Umbilical cord (tissue), 1 donor: ENCODE measurements at regions not wholly inside any gene's neighbourhood (a gene's known extent, or its start where the extent isn't known, plus 50 kb on each side); places are given as distances from the start of the nearest gene placed in this dataset.
"Not testable (repeated sequence)": the region's sequence is repeated elsewhere in the genome, so short reads cannot be mapped to it uniquely, and the experiment has no call there.

Experiments
- DNase-seq: peaks from one replicate; pipeline ENCODE4 v3.0.0-alpha.2; 2015; ENCODE audit warnings: low spot score

- no peak for DNase-seq
These were observed 51.9 kb upstream of the ALX4 start for GRCh38 chr11:44361813-44362212.

- DNase-seq: no peak
These were observed 53.2 kb upstream of the ALX4 start for GRCh38 chr11:44363116-44363515.

GRCh38 chr11:44364596-44364995 lies 54.7 kb upstream of the ALX4 start:
- no peak for DNase-seq

GRCh38 chr11:44365616-44366015 lies 55.7 kb upstream of the ALX4 start:
- no peak for DNase-seq

- DNase-seq: no peak
These were observed 56.1 kb upstream of the ALX4 start for GRCh38 chr11:44366026-44366425.

GRCh38 chr11:44366741-44367140 lies 56.8 kb upstream of the ALX4 start:
- DNase-seq: no peak

GRCh38 chr11:44367452-44367851 lies 57.5 kb upstream of the ALX4 start:
- DNase-seq: no peak

GRCh38 chr11:44368886-44369285 lies 58.9 kb upstream of the ALX4 start:
- DNase-seq: no peak

GRCh38 chr11:44371042-44371441 lies 61.1 kb upstream of the ALX4 start:
- not testable (repeated sequence) for DNase-seq

- DNase-seq: no peak
These were observed 61.8 kb upstream of the ALX4 start for GRCh38 chr11:44371706-44372105.

- DNase-seq: no peak
These were observed 63.0 kb upstream of the ALX4 start for GRCh38 chr11:44372989-44373388.

- no peak for DNase-seq
These were observed 64.1 kb upstream of the ALX4 start for GRCh38 chr11:44374001-44374400.

- DNase-seq: no peak
These were observed 66.5 kb upstream of the ALX4 start for GRCh38 chr11:44376423-44376822.

- no peak for DNase-seq
These were observed 67.2 kb upstream of the ALX4 start for GRCh38 chr11:44377121-44377520.

GRCh38 chr11:44377914-44378321 lies 68.0 kb upstream of the ALX4 start:
- no peak for DNase-seq

GRCh38 chr11:44379141-44380008 lies 69.4 kb upstream of the ALX4 start:
- no peak for DNase-seq

GRCh38 chr11:44380009-44380313 lies 70.0 kb upstream of the ALX4 start:
- no peak for DNase-seq

GRCh38 chr11:44380820-44381219 lies 70.9 kb upstream of the ALX4 start:
- no peak for DNase-seq

- DNase-seq: no peak
These were observed 71.3 kb upstream of the ALX4 start for GRCh38 chr11:44381261-44381660.

GRCh38 chr11:44382118-44382517 lies 72.2 kb upstream of the ALX4 start:
- no peak for DNase-seq

- DNase-seq: no peak
These were observed 72.8 kb upstream of the ALX4 start for GRCh38 chr11:44382656-44383240.

GRCh38 chr11:44383246-44383645 lies 73.3 kb upstream of the ALX4 start:
- DNase-seq: no peak

GRCh38 chr11:44387415-44387814 lies 77.5 kb upstream of the ALX4 start:
- DNase-seq: no peak

GRCh38 chr11:44387825-44388224 lies 77.9 kb upstream of the ALX4 start:
- no peak for DNase-seq
